DOHH2 (cell line): ENCODE measurements at regions not wholly inside any gene's neighbourhood (a gene's known extent, or its start where the extent isn't known, plus 50 kb on each side); places are given as distances from the start of the nearest gene placed in this dataset.

Experiments
- CTCF ChIP-seq: fragments of 200-600 bp; sonication (generic); IDR thresholded peaks from one replicate; pipeline ENCODE4 v1.5.1; 2014; ENCODE audit warnings: antibody characterized with exemption, mild to moderate bottlenecking, low read depth, low read length; ENCODE audit not compliant: poor library complexity, severe bottlenecking
- EZH2phosphoT487 ChIP-seq: fragments of 200-600 bp; sonication (generic); IDR thresholded peaks from 2 replicates; pipeline ENCODE4 v1.6.1; 2017; ENCODE audit warnings: borderline replicate concordance, mild to moderate bottlenecking, antibody characterized with exemption, low read length, moderate library complexity, mixed read lengths

GRCh38 chr6:125489579-125490285 is 188.0 kb upstream of the HDDC2 start:
- TF ChIP-seq CTCF (no peak), EZH2phosphoT487 (no peak)
